Muscle layer of colon (tissue), 2 donors: ENCODE measurements at regions not wholly inside any gene's neighbourhood (a gene's known extent, or its start where the extent isn't known, plus 50 kb on each side); places are given as distances from the start of the nearest gene placed in this dataset.
A peak's percentile ranks its signal among the peaks of the same experiment; 100 is the strongest.
"Not testable (repeated sequence)": the region's sequence is repeated elsewhere in the genome, so short reads cannot be mapped to it uniquely, and the experiment has no call there.

Experiments used
- H3K27ac ChIP-seq: one replicate; pipeline ENCODE4 v1.7.0; 2013; ENCODE audit warnings: low read depth, mild to moderate bottlenecking, low read length, moderate library complexity
- H3K27me3 ChIP-seq, 2 donors: one replicate each; pipeline ENCODE4 v1.7.0; 2013; ENCODE audit warnings: low read length in 2 of 2, mild to moderate bottlenecking in 2 of 2; ENCODE audit not compliant: insufficient read depth in 2 of 2, control insufficient read depth in 1 of 2
- H3K36me3 ChIP-seq: one replicate; pipeline ENCODE4 v1.7.0; 2013; ENCODE audit warnings: mild to moderate bottlenecking, low read length; ENCODE audit not compliant: insufficient read depth
- H3K4me1 ChIP-seq: one replicate; pipeline ENCODE4 v1.7.0; 2013; ENCODE audit warnings: mild to moderate bottlenecking, low read length; ENCODE audit not compliant: insufficient read depth
- H3K4me3 ChIP-seq, 2 donors: one replicate each; pipeline ENCODE4 v1.7.0; 2013; ENCODE audit warnings: low read length in 2 of 2, low read depth in 1 of 2, mild to moderate bottlenecking in 1 of 2, moderate library complexity in 1 of 2
- H3K9ac ChIP-seq: one replicate; pipeline ENCODE4 v1.7.0; 2013; ENCODE audit warnings: low read length
- H3K9me3 ChIP-seq: one replicate; pipeline ENCODE4 v1.7.0; 2013; ENCODE audit warnings: mild to moderate bottlenecking, low read length
- donor health status: abdominal sarcoma.
- donor health status: Adenocarcinoma of cecum.

DNA sequence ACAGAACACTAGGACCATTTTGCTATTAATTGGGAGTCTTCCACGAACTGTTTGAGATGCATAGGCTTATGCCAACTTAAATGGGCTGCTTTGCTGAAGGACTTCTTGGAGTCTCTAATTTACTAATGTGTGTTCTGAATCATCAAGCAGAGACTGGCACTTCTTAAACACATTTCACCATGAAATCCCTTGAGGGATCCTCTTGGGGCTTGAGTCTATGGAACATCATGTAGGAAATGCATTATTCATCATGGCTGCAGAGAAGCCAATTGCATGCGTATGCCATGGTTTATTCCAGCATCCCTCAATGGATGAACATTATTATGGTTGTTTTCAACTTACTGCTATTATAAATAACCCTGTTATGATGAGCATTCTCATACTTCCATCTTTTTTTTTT lies 73.4 kb downstream of the FGD2 start:
- no peaks in the 10 kb centered on the region for H3K9me3 ChIP-seq
- H3K36me3 ChIP-seq: no peaks in the 10 kb centered on the region
- H3K4me1 ChIP-seq: peaks cover 22% of the 10 kb centered on the region
- no peak overlapping the region for H3K9ac ChIP-seq
- no peaks in the 10 kb centered on the region for H3K27me3 ChIP-seq
- no peak overlapping the region for H3K27ac ChIP-seq
- no peak overlapping the region for H3K4me3 ChIP-seq

DNA sequence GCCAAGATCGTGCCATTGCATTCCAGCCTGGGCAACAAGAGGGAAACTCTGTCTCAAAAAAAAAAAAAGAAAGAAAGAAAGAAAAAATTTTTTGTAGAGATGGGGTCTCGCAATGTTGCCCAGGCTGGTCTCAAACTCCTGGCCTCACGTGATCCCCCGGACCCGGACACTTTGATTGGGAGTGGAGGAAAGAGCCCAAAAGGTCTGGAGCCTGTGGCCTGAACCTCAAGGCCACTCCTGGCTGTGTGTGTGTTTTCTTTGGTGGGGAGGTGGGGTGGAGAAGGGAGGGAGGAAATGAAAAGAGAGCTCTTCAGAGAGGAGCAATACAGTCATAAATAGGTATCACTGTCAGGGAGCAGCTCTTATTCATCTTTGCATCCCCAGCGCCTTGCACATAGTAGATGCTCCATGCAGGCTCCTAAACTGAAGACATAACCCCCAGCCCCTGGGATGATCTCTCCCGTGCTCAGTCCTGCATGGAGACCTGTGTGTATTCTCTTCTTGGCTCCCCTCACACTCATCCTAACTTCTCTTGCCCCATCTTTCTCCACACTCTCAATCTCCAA lies 75.7 kb downstream of the FGD2 start:
- H3K36me3 ChIP-seq: no peaks in the 10 kb centered on the region
- H3K9me3 ChIP-seq: no peaks in the 10 kb centered on the region
- H3K27me3 ChIP-seq: no peaks in the 10 kb centered on the region
- H3K4me1 ChIP-seq: peaks cover 22% of the 10 kb centered on the region
- no peak overlapping the region for H3K4me3 ChIP-seq
- H3K9ac ChIP-seq: no peak overlapping the region
- H3K27ac ChIP-seq: no peak overlapping the region

DNA sequence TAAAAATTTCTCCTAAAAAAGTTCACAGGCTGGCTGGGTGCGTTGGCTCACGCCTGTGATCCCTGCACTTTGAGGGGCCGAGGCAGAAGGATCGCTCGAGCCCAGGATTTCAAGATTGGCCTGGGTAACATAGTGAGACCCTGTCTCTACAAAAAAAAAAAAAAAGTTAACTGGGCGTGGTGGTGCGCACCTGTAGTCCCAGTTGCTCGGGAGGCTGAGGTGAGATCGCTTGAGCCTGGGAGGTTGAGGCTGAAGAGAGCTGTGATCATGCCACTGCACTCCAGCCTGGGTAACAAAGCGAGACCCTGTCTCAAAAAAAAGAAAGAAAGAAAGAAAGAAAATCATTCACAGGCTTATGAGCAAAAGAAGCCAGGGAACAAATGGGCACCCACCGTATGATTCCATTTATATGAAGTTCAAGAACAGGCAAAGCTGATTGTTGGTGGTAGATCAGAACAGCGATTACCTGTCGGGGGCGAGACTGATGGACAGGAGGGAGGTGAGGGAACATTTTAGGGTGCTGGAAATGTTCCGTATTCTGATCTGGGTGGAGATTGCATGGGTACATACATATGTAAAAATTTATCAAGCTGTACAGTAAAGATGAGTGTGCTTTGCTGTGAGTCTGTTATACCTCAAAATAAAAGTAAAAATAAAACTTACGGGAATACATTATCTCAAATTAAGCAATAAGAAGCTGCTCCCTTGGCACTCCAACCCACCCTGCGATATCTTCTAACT lies 77.1 kb downstream of the FGD2 start:
- no peak overlapping the region for H3K4me3 ChIP-seq
- peaks cover 17% of the 10 kb centered on the region for H3K4me1 ChIP-seq
- no peaks in the 10 kb centered on the region for H3K9me3 ChIP-seq
- H3K27me3 ChIP-seq: no peaks in the 10 kb centered on the region
- H3K36me3 ChIP-seq: no peaks in the 10 kb centered on the region
- H3K9ac ChIP-seq: no peak overlapping the region
- H3K27ac ChIP-seq: peak overlapping the region; percentile 20

DNA sequence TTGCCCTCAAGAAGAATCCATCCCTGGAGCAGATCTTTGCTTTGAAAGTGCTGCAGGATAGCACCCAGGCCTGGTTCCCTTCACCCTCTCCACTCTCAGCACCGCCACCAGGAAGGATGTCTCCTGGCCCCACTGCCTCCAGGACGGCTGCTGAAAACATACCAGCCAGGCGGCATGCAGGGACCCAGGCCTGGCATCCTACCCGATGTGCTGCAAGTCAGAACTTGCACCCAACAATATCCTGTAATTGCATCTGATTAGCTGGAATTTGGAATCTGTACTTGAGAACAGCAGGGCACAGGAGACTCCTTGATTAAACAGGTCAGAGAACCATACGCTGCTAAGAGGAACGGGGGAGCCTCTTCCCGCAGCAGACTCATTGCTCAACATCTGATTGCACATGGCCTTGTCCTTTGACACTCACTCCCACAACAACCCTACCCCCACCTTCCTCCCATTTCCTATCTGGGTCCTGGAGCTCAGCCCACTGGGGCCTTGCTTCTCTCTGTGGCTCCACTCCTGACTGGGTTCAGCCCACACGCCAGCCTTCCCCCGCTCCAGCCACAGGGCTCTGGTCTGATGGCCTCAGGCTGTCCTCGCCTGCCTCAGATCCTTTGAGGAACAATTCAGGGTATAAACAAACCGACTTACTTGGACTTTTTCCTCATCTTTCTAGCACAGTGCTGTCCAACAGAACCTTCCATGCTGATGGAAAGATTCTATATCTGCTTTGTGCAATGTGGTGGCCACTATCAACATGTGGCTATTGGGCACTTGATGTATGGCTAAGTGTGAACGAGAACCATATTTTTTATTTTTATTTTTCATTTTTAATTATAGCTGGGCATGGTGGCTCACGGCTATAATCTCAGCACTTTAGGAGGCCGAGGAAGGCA lies 78.0 kb downstream of the FGD2 start:
- Histone ChIP-seq H3K4me3 (no peak overlapping the region), H3K36me3 (no peaks in the 10 kb centered on the region), H3K27me3 (no peaks in the 10 kb centered on the region), H3K27ac (peak overlapping the region; percentile 20), H3K9ac (no peak overlapping the region), H3K4me1 (peaks cover 9% of the 10 kb centered on the region), H3K9me3 (no peaks in the 10 kb centered on the region)

DNA sequence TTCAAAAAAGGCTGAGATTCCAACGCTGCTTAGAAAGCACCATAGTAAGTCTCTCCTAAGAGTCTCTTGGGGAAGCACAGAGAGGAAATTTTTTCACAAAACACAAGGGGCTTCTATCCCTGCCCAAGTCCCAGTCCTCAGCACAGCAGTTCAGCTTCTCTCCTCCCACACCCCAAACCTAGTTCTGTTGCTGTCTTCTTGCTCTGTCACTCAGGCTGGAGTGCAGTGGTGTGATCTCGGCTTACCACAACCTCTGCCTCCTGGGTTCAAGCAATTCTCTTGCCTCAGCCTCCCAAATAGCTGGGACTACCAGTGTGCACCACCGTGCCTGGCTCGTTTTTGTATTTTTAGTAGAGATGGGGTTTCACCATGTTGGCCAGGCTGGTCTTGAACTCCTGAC lies 79.2 kb downstream of the FGD2 start:
- H3K4me3 ChIP-seq, H3K27ac ChIP-seq, H3K27me3 ChIP-seq, H3K4me1 ChIP-seq, H3K9me3 ChIP-seq, H3K9ac ChIP-seq, H3K36me3 ChIP-seq: not testable (repeated sequence)

DNA sequence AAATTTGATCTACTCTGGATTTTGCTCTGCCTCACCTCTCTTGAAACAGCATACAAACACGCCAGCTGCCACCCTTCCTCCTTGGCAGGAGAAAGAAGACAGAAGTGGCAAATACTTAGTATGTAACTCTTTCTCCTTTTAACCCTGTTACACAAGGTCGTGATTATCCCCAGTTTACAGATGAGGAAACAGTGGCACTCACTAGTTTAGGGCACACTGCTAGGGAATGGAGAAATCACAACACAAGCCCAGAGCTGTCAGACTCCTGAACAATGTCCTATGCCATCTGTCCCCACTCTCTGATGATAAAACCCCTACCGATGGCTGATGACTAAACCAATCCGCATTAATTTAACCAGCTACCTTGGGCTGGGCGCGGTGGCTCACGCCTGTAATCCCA lies 79.7 kb downstream of the FGD2 start:
- no peak overlapping the region for H3K4me3 ChIP-seq
- no peak overlapping the region for H3K9ac ChIP-seq
- no peaks in the 10 kb centered on the region for H3K36me3 ChIP-seq
- no peak overlapping the region for H3K27ac ChIP-seq
- H3K9me3 ChIP-seq: no peaks in the 10 kb centered on the region
- no peaks in the 10 kb centered on the region for H3K27me3 ChIP-seq
- H3K4me1 ChIP-seq: peaks cover 7% of the 10 kb centered on the region

DNA sequence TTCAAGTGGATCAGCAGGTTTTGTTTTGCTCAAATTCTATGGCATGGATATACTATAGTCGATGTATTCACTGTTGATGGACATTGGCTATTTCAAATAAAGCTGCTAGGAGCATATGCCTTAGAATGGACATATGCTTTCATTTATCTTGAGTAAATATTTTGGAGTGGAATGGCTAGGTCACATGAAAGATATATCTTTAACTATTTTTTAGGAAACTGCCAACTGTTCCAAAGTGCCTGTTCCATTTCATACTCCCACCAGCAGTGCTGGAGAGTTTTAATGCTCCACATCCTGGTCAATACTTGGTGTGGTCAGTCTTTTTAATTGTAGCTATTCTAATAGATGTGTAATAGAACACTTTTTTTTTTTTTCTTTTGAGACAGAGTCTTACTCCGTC lies 81.1 kb upstream of the PIM1 start:
- Histone ChIP-seq H3K9me3 (no peaks in the 10 kb centered on the region), H3K9ac (no peak overlapping the region), H3K27ac (no peak overlapping the region), H3K4me1 (no peaks in the 10 kb centered on the region), H3K36me3 (no peaks in the 10 kb centered on the region), H3K4me3 (no peak overlapping the region), H3K27me3 (no peaks in the 10 kb centered on the region)

DNA sequence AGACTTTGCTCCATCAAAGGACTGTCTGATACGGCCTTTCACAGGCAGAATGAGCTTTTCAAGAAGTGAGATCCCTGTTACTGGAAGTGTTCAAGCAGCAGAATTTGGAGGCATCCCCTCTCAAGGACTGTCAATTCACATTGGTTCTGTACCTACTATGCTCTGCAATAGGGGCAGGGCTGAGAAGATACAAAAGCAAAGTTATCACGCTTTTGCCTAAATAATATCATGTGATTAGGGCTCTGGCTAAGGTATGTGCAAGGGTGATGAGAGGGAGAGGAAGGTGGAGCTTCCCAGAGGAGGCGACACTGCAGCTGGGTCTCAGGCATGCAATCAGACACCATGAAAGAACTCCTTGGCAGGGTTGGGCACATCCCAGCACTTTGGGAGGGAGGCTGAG lies 80.2 kb upstream of the PIM1 start:
- H3K9me3 ChIP-seq: no peaks in the 10 kb centered on the region
- H3K9ac ChIP-seq: no peak overlapping the region
- no peaks in the 10 kb centered on the region for H3K27me3 ChIP-seq
- no peaks in the 10 kb centered on the region for H3K4me1 ChIP-seq
- no peak overlapping the region for H3K27ac ChIP-seq
- no peak overlapping the region for H3K4me3 ChIP-seq
- no peaks in the 10 kb centered on the region for H3K36me3 ChIP-seq

DNA sequence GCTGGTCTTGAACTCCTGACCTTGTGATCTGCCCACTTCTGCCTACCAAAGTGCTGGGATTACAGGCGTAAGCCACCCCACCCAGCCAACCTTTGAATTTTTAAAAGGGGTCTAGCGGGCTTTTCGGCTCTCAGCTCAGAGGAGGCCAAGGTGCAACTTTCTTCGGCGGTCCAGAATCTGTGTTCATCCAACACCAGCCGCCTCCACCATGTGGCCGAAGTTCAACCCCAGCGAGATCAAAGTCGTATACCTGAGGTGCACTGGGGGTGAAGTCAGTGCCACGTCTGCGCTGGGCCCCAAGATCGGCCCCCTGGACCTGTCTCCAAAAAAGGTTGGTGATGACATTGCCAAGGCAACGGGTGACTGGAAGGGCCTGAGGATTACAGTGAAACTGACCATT lies 78.8 kb upstream of the PIM1 start:
- H3K4me3 ChIP-seq, H3K4me1 ChIP-seq, H3K9ac ChIP-seq, H3K36me3 ChIP-seq, H3K27me3 ChIP-seq, H3K27ac ChIP-seq, H3K9me3 ChIP-seq: not testable (repeated sequence)

DNA sequence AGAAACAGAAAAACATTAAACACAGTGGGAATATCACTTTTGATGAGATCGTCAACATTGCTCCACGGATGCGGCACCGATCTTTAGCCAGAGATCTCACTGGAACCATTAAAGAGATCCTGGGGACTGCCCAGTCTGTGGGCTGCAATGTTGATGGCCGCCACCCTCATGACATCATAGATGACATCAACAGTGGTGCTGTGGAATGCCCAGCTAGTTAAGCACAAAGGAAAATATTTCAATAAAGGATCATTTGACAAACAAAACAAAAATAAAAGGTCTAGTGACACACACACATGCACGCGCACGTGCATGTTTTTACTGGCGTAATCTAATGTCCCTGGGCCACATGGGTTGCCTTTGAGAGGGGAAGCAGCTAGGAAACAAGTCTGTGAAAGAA lies 78.4 kb upstream of the PIM1 start:
- H3K27me3 ChIP-seq, H3K27ac ChIP-seq, H3K36me3 ChIP-seq, H3K9ac ChIP-seq, H3K4me1 ChIP-seq, H3K4me3 ChIP-seq, H3K9me3 ChIP-seq: not testable (repeated sequence)

DNA sequence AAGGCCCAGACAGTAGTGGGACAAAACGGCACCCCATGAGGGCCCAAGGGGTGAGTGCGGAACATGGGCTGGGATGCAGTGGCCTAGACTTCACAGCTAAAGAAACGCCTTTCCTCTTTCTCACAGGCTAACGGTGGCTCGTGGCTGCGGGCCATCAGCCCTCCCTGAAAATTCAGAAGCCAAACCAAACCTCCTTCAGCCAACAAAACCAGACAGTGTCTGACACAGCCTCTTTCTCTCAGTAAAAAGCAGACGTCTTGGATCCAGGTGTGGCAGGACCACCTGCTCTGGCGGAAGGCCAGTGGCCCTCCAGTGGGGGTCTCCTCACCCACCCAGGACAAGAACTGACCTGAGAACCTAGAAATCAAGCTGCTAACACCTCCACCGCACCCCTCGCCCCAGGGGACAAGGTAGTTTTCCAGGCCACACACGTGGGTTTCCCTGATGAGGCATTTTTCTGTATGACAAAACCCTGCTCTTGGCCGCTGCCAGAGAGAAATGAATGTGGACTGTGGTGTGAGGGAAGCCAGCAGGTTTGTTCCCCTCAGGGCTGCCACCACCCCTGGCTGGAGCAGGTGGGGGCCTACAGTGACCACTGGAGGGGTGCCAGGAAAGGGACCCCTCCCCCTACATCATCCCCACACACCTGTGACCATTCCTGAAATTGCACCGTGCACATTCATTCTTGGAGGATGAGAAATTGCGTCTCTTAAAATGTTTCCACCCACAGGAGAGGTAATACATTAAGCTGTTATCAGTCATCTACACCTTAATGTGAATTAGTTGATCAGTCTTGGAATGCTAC lies 76.8 kb upstream of the PIM1 start:
- H3K36me3 ChIP-seq: no peaks in the 10 kb centered on the region
- H3K9ac ChIP-seq: no peak overlapping the region
- H3K4me3 ChIP-seq: no peak overlapping the region
- no peaks in the 10 kb centered on the region for H3K4me1 ChIP-seq
- H3K27ac ChIP-seq: no peak overlapping the region
- H3K9me3 ChIP-seq: no peaks in the 10 kb centered on the region
- no peaks in the 10 kb centered on the region for H3K27me3 ChIP-seq
